HepG2 (cell line): ENCODE measurements at regions not wholly inside any gene's neighbourhood (a gene's known extent, or its start where the extent isn't known, plus 50 kb on each side); places are given as distances from the start of the nearest gene placed in this dataset.
"Not testable (repeated sequence)": the region's sequence is repeated elsewhere in the genome, so short reads cannot be mapped to it uniquely, and the experiment has no call there.

ENCODE experiments used
- ATAC-seq: fragments of 200-7000 bp; cut with Tn5 transposase; 3 replicates; pipeline ENCODE4 v1.9.1; 2020; ENCODE audit warnings: mild to moderate bottlenecking, moderate library complexity
- BruUV-seq: library from RNA; stranded (reverse); fragments of 400-500 nt; replicated peaks from 2 replicates; lab custom pipeline; 2021; lab: Mats Ljungman, UMichigan
- CTCF ChIA-PET: fragments of 300-600 bp; formaldehyde crosslinking; extraction: SDS; loops from one replicate; lab custom pipeline; 2021; ENCODE audit warnings: low total read pairs, inconsistent platforms, low intra/inter-chr PET ratio; lab: Yijun Ruan, JAX
- POLR2A ChIA-PET: fragments of 350-600 bp; sonication (Branson Sonifier 250); formaldehyde crosslinking; loops from one replicate; lab custom pipeline; 2020; ENCODE audit warnings: antibody characterized with exemption, inconsistent platforms; lab: Yijun Ruan, JAX
- DNase-seq: peaks from one replicate; pipeline ENCODE4 v3.0.0-alpha.2; 2015; ENCODE audit warnings: low spot score
- FAIRE-seq: peaks from 3 replicates; lab custom pipeline; 2011; peaks lifted over from hg19 to GRCh38; lab: Jason Lieb, UNC
- H2AFZ ChIP-seq: one replicate; pipeline ENCODE4 v1.6.1; 2011; ENCODE audit warnings: low read length, inconsistent platforms
- H3K27ac ChIP-seq: fragments of 300-600 bp; 3 replicates; pipeline ENCODE4 v1.8.0; 2011; ENCODE audit warnings: mixed run types, mild to moderate bottlenecking, mixed read lengths, low read length, inconsistent platforms; ENCODE audit not compliant: insufficient read depth; ENCODE audit errors: extremely low read length
- H3K27me3 ChIP-seq, 2 experiments: fragments of 200-600 bp in 1 of 2; 2 replicates in 1 of 2; 3 replicates in 1 of 2; pipeline versions ENCODE4 v1.6.0 to v1.8.0; 2011; ENCODE audit warnings: low read length in 2 of 2, mild to moderate bottlenecking in 2 of 2, moderate library complexity in 2 of 2, inconsistent platforms in 1 of 2; ENCODE audit not compliant: insufficient read depth in 2 of 2, control insufficient read depth in 1 of 2
- H3K36me3 ChIP-seq, 2 experiments: fragments of 200-600 bp in 1 of 2; replicated peaks in 1 of 2; 2 replicates in 1 of 2; 3 replicates in 1 of 2; pipeline versions ENCODE4 v1.5.1 to v1.8.0; 2011; ENCODE audit warnings: low read length in 2 of 2, inconsistent platforms in 1 of 2; ENCODE audit not compliant: insufficient read depth in 2 of 2, control insufficient read depth in 1 of 2
- H3K4me1 ChIP-seq: 2 replicates; pipeline ENCODE4 v1.5.1; 2012; ENCODE audit warnings: low read length, inconsistent platforms; ENCODE audit not compliant: insufficient read depth
- H3K4me2 ChIP-seq: 2 replicates; pipeline ENCODE4 v1.6.0; 2011; ENCODE audit warnings: low read depth, low read length, inconsistent platforms
- H3K4me3 ChIP-seq, 3 experiments: fragments of 200-600 bp in 1 of 3; sonication (generic), shearing (Covaris generic) in 1 of 3; replicated peaks in 1 of 3; 2 replicates each; pipeline ENCODE4 v1.5.1; 2011 to 2016; ENCODE audit warnings: low read length in 3 of 3, inconsistent platforms in 2 of 3, low read depth in 2 of 3, mild to moderate bottlenecking in 2 of 3, control low read depth in 1 of 3, mixed read lengths in 1 of 3; ENCODE audit not compliant: insufficient read depth in 1 of 3
- H3K79me2 ChIP-seq: one replicate; pipeline ENCODE4 v1.6.1; 2011; ENCODE audit warnings: low read length, inconsistent platforms; ENCODE audit not compliant: insufficient read depth
- H3K9ac ChIP-seq: 2 replicates; pipeline ENCODE4 v1.6.0; 2011; ENCODE audit warnings: mild to moderate bottlenecking, low read depth, low read length, inconsistent platforms; ENCODE audit not compliant: insufficient read depth
- H3K9me3 ChIP-seq: 2 replicates; pipeline ENCODE4 v1.5.1; 2012; ENCODE audit warnings: mild to moderate bottlenecking, low read length
- H4K20me1 ChIP-seq: 2 replicates; pipeline ENCODE4 v1.6.0; 2011; ENCODE audit warnings: inconsistent platforms, mild to moderate bottlenecking, low read length, moderate library complexity; ENCODE audit not compliant: insufficient read depth
- BCLAF1 ChIP-seq: fragments of 450-650 bp; IDR thresholded peaks from 2 replicates; pipeline ENCODE4 v1.6.1; 2017; ENCODE audit warnings: mild to moderate bottlenecking
- EHMT2 ChIP-seq: fragments of 200-600 bp; sonication (generic); IDR thresholded peaks from 2 replicates; pipeline ENCODE4 v1.7.0; 2017; ENCODE audit warnings: antibody characterized with exemption, low read depth, low read length, borderline replicate concordance
- MAF1 ChIP-seq: sonication (generic); formaldehyde crosslinking; IDR thresholded peaks from 2 replicates; pipeline ENCODE4 v1.5.0; 2020; ENCODE audit warnings: missing genetic modification reagents, borderline replicate concordance
- PHF21A ChIP-seq: sonication (generic); formaldehyde crosslinking; IDR thresholded peaks from 2 replicates; pipeline ENCODE4 v1.5.0; 2020; ENCODE audit warnings: mild to moderate bottlenecking, missing genetic modification reagents
- REPIN1 ChIP-seq: sonication (generic); formaldehyde crosslinking; IDR thresholded peaks from 2 replicates; pipeline ENCODE4 v1.8.0; 2022; ENCODE audit warnings: missing genetic modification reagents, low read depth, mild to moderate bottlenecking, borderline replicate concordance
- ZBTB7A ChIP-seq: sonication (generic); formaldehyde crosslinking; IDR thresholded peaks from 2 replicates; pipeline ENCODE4 v1.8.0; 2022; ENCODE audit warnings: mild to moderate bottlenecking, missing genetic modification reagents
- ZNF205 ChIP-seq: IDR thresholded peaks from 2 replicates; pipeline ENCODE4 v1.6.1; 2018; ENCODE audit warnings: missing biosample characterization, missing genetic modification reagents
- ZNF256 ChIP-seq: sonication (generic); formaldehyde crosslinking; conservative IDR thresholded peaks from 2 replicates; pipeline ENCODE4 v1.4.0; 2020; ENCODE audit warnings: missing genetic modification reagents
- ZNF460 ChIP-seq: sonication (generic); formaldehyde crosslinking; IDR thresholded peaks from 2 replicates; pipeline ENCODE4 v1.5.1; 2020; ENCODE audit warnings: missing genetic modification reagents, mild to moderate bottlenecking, borderline replicate concordance
- ZNF503 ChIP-seq: sonication (generic); formaldehyde crosslinking; IDR thresholded peaks from 2 replicates; pipeline ENCODE4 v1.4.0; 2020; ENCODE audit warnings: missing genetic modification reagents
- ZNF549 ChIP-seq: sonication (generic); formaldehyde crosslinking; IDR thresholded peaks from 2 replicates; pipeline ENCODE4 v1.5.0; 2020; ENCODE audit warnings: missing genetic modification reagents
- ZNF607 ChIP-seq: sonication (generic); formaldehyde crosslinking; IDR thresholded peaks from 2 replicates; pipeline ENCODE4 v1.5.1; 2020; ENCODE audit warnings: missing genetic modification reagents, mild to moderate bottlenecking, borderline replicate concordance
- ZSCAN29 ChIP-seq: sonication (generic); formaldehyde crosslinking; conservative IDR thresholded peaks from 2 replicates; pipeline ENCODE4 v1.4.0; 2020; ENCODE audit warnings: mild to moderate bottlenecking, missing genetic modification reagents
- WGBS: methylation state at CpG from one replicate; pipeline ENCODE4 v1.1.6; 2017; ENCODE audit warnings: low lambda C conversion rate; 5-methylcytosine and 5-hydroxymethylcytosine counted together
- in situ Hi-C: cut with HindIII; loops from 2 replicates; pipeline ENCODE4 v1.10.0; 2017; ENCODE audit warnings: low pct_unique_long_range_greater_than_20kb; ENCODE audit not compliant: extremely low pct_ligation_motif_present
- intact Hi-C: fragments of 100-400 bp; cut with micrococcal nuclease; formaldehyde crosslinking; loops from one replicate; pipeline ENCODE4 v1.10.0; 2022; ENCODE audit not compliant: unreplicated experiment

- not testable (repeated sequence) for BruUV-seq
Measured at GRCh38 chr1:117314951-117315350, 52.3 kb upstream of the MAN1A2 start.

GRCh38 chr1:117313555-117313954, 53.7 kb upstream of the MAN1A2 start:
- H3K79me2 ChIP-seq: no peaks in the 10 kb centered on the region
- no TSS peak for BruUV-seq
- no peaks in the 10 kb centered on the region for H3K9me3 ChIP-seq
- no peaks in the 10 kb centered on the region; a peak in 1 of 5 replicates for H3K27me3 ChIP-seq
- DNase-seq (no peak), FAIRE-seq (no peak), ATAC-seq (no peak)
- POLR2A ChIA-PET: no interaction called here
- intact Hi-C loops (no loop called here), in situ Hi-C loops (no loop called here)
- H3K27ac ChIP-seq: no peak overlapping the region
- H2AFZ ChIP-seq: no peak overlapping the region
- no peak overlapping the region for H3K9ac ChIP-seq
- H3K4me2 ChIP-seq: no peak overlapping the region
- TF ChIP-seq REPIN1 (CRISPR knock-in tag) (no peak), ZBTB7A (CRISPR knock-in tag) (no peak), PHF21A (CRISPR knock-in tag) (no peak), ZNF460 (CRISPR knock-in tag) (no peak), ZNF503 (no peak), ZSCAN29 (no peak), ZNF256 (CRISPR knock-in tag) (no peak), ZNF549 (no peak), EHMT2 (no peak), BCLAF1 (no peak), MAF1 (no peak), ZNF205 (CRISPR knock-in tag) (no peak), ZNF607 (CRISPR knock-in tag) (no peak)
- no peak overlapping the region for H3K4me3 ChIP-seq
- CTCF ChIA-PET: no interaction called here
- H3K36me3 ChIP-seq: no peaks in the 10 kb centered on the region
- no peaks in the 10 kb centered on the region for H4K20me1 ChIP-seq
- 33% methylated on average over 3 of the region's 3 CpGs for WGBS
- H3K4me1 ChIP-seq: no peaks in the 10 kb centered on the region

More at GRCh38 chr1:117314951-117315350, 52.3 kb upstream of the MAN1A2 start:
- CTCF ChIA-PET, H3K9ac ChIP-seq, H3K4me3 ChIP-seq, H3K79me2 ChIP-seq, H3K36me3 ChIP-seq, H3K4me1 ChIP-seq, DNase-seq, H3K27ac ChIP-seq, H3K27me3 ChIP-seq, H2AFZ ChIP-seq, ATAC-seq, intact Hi-C loops, in situ Hi-C loops, FAIRE-seq, H3K4me2 ChIP-seq, H3K9me3 ChIP-seq, H4K20me1 ChIP-seq, POLR2A ChIA-PET: not testable (repeated sequence)
- WGBS: 63% methylated on average over 2 of the region's 2 CpGs
